Body of pancreas (tissue), 4 donors: ENCODE measurements at regions not wholly inside any gene's neighbourhood (a gene's known extent, or its start where the extent isn't known, plus 50 kb on each side); places are given as distances from the start of the nearest gene placed in this dataset.

Experiments
- ATAC-seq: fragments of 150-250 bp; one replicate; pipeline ENCODE4 v1.9.1; 2016
- DNase-seq, 4 donors: peaks; one replicate each; pipeline ENCODE4 v3.0.0-alpha.2; 2019
- H3K27ac ChIP-seq, 4 donors: fragments of 200-600 bp; sonication (generic); 1 replicate in 3 of 4; 2 replicates in 1 of 4; pipeline versions ENCODE4 v1.5.1 to v1.6.1; 2016 to 2019; ENCODE audit warnings: mild to moderate bottlenecking in 1 of 4, mixed read lengths in 1 of 4, moderate library complexity in 1 of 4
- H3K27me3 ChIP-seq, 2 donors: fragments of 200-600 bp; sonication (generic); one replicate each; pipeline ENCODE4 v1.6.0; 2016; ENCODE audit warnings: mild to moderate bottlenecking in 1 of 2
- H3K36me3 ChIP-seq, 2 donors: fragments of 200-600 bp; sonication (generic); replicated peaks in 1 of 2; 2 replicates each; pipeline ENCODE4 v1.5.1; 2016; ENCODE audit warnings: low read depth in 2 of 2; ENCODE audit not compliant: insufficient read depth in 1 of 2
- H3K4me1 ChIP-seq: fragments of 200-600 bp; sonication (generic); one replicate; pipeline ENCODE4 v1.6.0; 2016
- H3K4me3 ChIP-seq, 2 donors: fragments of 200-600 bp; sonication (generic); 1 replicate in 1 of 2; 2 replicates in 1 of 2; pipeline ENCODE4 v1.5.1; 2016 to 2019
- H3K9me3 ChIP-seq, 3 donors: fragments of 200-600 bp; sonication (generic); 1 replicate in 2 of 3; 2 replicates in 1 of 3; pipeline ENCODE4 v1.5.1; 2016
- CTCF ChIP-seq, 7 experiments: fragments of 450-650 bp in 4 of 7; fragments of 200-600 bp in 3 of 7; sonication (generic) in 3 of 7; IDR thresholded peaks; one replicate each; pipeline ENCODE4 v1.5.1; 2016 to 2019; ENCODE audit warnings: antibody characterized with exemption in 7 of 7
- POLR2A ChIP-seq, 3 donors: fragments of 450-650 bp; IDR thresholded peaks; one replicate each; pipeline ENCODE4 v1.6.1; 2016; ENCODE audit warnings: antibody characterized with exemption in 3 of 3, mild to moderate bottlenecking in 2 of 3
- WGBS, 2 donors: methylation state at CpG; one replicate each; pipeline ENCODE4 v1.1.5; 2017; 5-methylcytosine and 5-hydroxymethylcytosine counted together
- intact Hi-C: fragments of 100-400 bp; cut with DNase I; formaldehyde crosslinking; loops from one replicate; pipeline ENCODE4 v1.15.1; 2023

- H3K4me1 ChIP-seq, result no peaks in the 10 kb centered on the region
- H3K36me3 ChIP-seq, result no peaks in the 10 kb centered on the region
- TF ChIP-seq CTCF (IDR thresholded peaks at IDR 0.05) (no peak), POLR2A (IDR thresholded peaks at IDR 0.05) (no peak)
- WGBS, 2 donors, result 77 to 78% methylated on average over 20 to 21 of the region's 21 CpGs
- intact Hi-C loops, result no loop called here
- no peak overlapping the region for H3K27ac ChIP-seq
- no peaks in the 10 kb centered on the region for H3K9me3 ChIP-seq
- H3K27me3 ChIP-seq, result no peaks in the 10 kb centered on the region
- ATAC-seq (no peak), DNase-seq (no peak)
- no peak overlapping the region for H3K4me3 ChIP-seq
Observed at GRCh38 chr22:47927648-47928210, 1165.3 kb downstream of the TBC1D22A start.

- DNase-seq (no peak), ATAC-seq (no peak)
- intact Hi-C loops, result no loop called here
- Histone ChIP-seq H3K27ac (no peak overlapping the region), H3K9me3 (no peaks in the 10 kb centered on the region), H3K4me1 (no peaks in the 10 kb centered on the region), H3K27me3 (no peaks in the 10 kb centered on the region), H3K4me3 (no peak overlapping the region), H3K36me3 (no peaks in the 10 kb centered on the region)
- 71 to 81% methylated on average over 7 to 11 of the region's 11 CpGs for WGBS, 2 donors
- TF ChIP-seq POLR2A (IDR thresholded peaks at IDR 0.05) (no peak), CTCF (IDR thresholded peaks at IDR 0.05) (no peak)
Observed at GRCh38 chr22:47923011-47923427, 1160.6 kb downstream of the TBC1D22A start.

GRCh38 chr22:47921906-47922305 is 1159.5 kb downstream of the TBC1D22A start:
- 80 to 87% methylated on average over 3 of the region's 3 CpGs for WGBS, 2 donors
- no peaks in the 10 kb centered on the region for H3K9me3 ChIP-seq
- H3K4me1 ChIP-seq, result no peaks in the 10 kb centered on the region
- intact Hi-C loops, result no loop called here
- H3K36me3 ChIP-seq, result no peaks in the 10 kb centered on the region
- TF ChIP-seq CTCF (IDR thresholded peaks at IDR 0.05) (no peak), POLR2A (IDR thresholded peaks at IDR 0.05) (no peak)
- DNase-seq, result no peak
- ATAC-seq, result no peak
- H3K27me3 ChIP-seq, result no peaks in the 10 kb centered on the region
- H3K4me3 ChIP-seq, result no peak overlapping the region
- no peak overlapping the region for H3K27ac ChIP-seq

- intact Hi-C loops, result no loop called here
- whole genome bisulfite sequencing, 2 donors, result 71 to 79% methylated on average over 10 of the region's 10 CpGs
- no peak for ATAC-seq
Observed at GRCh38 chr22:47920380-47920959, 1158.0 kb downstream of the TBC1D22A start.

More at GRCh38 chr22:47920380-47920959, 1158.0 kb downstream of the TBC1D22A start:
- no peak for DNase-seq
- no peaks in the 10 kb centered on the region for H3K36me3 ChIP-seq
- H3K4me3 ChIP-seq, result no peak overlapping the region
- no peaks in the 10 kb centered on the region for H3K9me3 ChIP-seq
- no peak overlapping the region for H3K27ac ChIP-seq
- no peaks in the 10 kb centered on the region for H3K4me1 ChIP-seq
- no peak for TF ChIP-seq CTCF (IDR thresholded peaks at IDR 0.05)
- no peak for TF ChIP-seq POLR2A (IDR thresholded peaks at IDR 0.05)
- no peaks in the 10 kb centered on the region for H3K27me3 ChIP-seq
